GM12878 (cell line): ENCODE measurements at regions not wholly inside any gene's neighbourhood (a gene's known extent, or its start where the extent isn't known, plus 50 kb on each side); places are given as distances from the start of the nearest gene placed in this dataset.

ENCODE experiments used
- ATAC-seq: fragments of 200-7000 bp; cut with Tn5 transposase; 3 replicates; pipeline ENCODE4 v1.9.1; 2020; ENCODE audit warnings: mild to moderate bottlenecking, moderate library complexity
- BruUV-seq: library from RNA; stranded (reverse); fragments of 400-500 nt; replicated peaks from 2 replicates; lab custom pipeline; 2021; lab: Mats Ljungman, UMichigan
- CTCF ChIA-PET: fragments of 300-600 bp; sonication (Branson Sonifier 250); formaldehyde crosslinking; extraction: SDS; loops from one replicate; lab custom pipeline; 2021; ENCODE audit warnings: inconsistent platforms; lab: Yijun Ruan, JAX
- POLR2A ChIA-PET: fragments of 350-600 bp; formaldehyde crosslinking; extraction: SDS; loops from one replicate; lab custom pipeline; 2021; ENCODE audit warnings: inconsistent platforms; lab: Charles Lee
- RAD21 ChIA-PET: fragments of 300-600 bp; sonication (Branson Sonifier 250); formaldehyde crosslinking; loops from one replicate; lab custom pipeline; 2023; ENCODE audit warnings: antibody characterized with exemption; ENCODE audit not compliant: unreplicated experiment; lab: Charles Lee
- SMC1A ChIA-PET: fragments of 300-600 bp; sonication (Branson Sonifier 250); formaldehyde crosslinking; loops from one replicate; lab custom pipeline; 2023; ENCODE audit not compliant: unreplicated experiment, uncharacterized antibody; lab: Charles Lee
- DNase-seq: peaks from one replicate; pipeline ENCODE4 v3.0.0-alpha.2; 2011; ENCODE audit warnings: low read depth, low spot score
- FAIRE-seq: peaks from 3 replicates; lab custom pipeline; 2011; peaks lifted over from hg19 to GRCh38; lab: Jason Lieb, UNC
- H2AFZ ChIP-seq: 2 replicates; pipeline ENCODE4 v1.6.0; 2011; ENCODE audit warnings: low read depth, low read length, control low read depth; ENCODE audit not compliant: control insufficient read depth
- H3K27ac ChIP-seq: 2 replicates; pipeline ENCODE4 v1.5.1; 2011; ENCODE audit warnings: control low read depth; ENCODE audit not compliant: control insufficient read depth, insufficient read depth
- H3K27me3 ChIP-seq, 2 experiments: replicated peaks in 1 of 2; 2 replicates each; pipeline versions ENCODE4 v1.6.0 to v1.6.1; 2011; ENCODE audit warnings: low read length in 1 of 2; ENCODE audit not compliant: control insufficient read depth in 2 of 2, insufficient read depth in 2 of 2
- H3K36me3 ChIP-seq, 2 experiments: 2 replicates each; pipeline ENCODE4 v1.5.1; 2011; ENCODE audit warnings: low read length in 1 of 2; ENCODE audit not compliant: control insufficient read depth in 2 of 2, insufficient read depth in 2 of 2
- H3K4me1 ChIP-seq: 2 replicates; pipeline ENCODE4 v1.6.1; 2011; ENCODE audit warnings: mild to moderate bottlenecking, low read length, moderate library complexity, mixed read lengths; ENCODE audit not compliant: control insufficient read depth, insufficient read depth
- H3K4me2 ChIP-seq: 2 replicates; pipeline ENCODE4 v1.6.0; 2011; ENCODE audit warnings: control low read depth; ENCODE audit not compliant: control insufficient read depth, insufficient read depth
- H3K4me3 ChIP-seq: fragments of 200-600 bp; sonication (generic); 2 replicates; pipeline ENCODE4 v1.5.1; 2016
- H3K79me2 ChIP-seq: 2 replicates; pipeline ENCODE4 v1.6.0; 2011; ENCODE audit warnings: low read length; ENCODE audit not compliant: control insufficient read depth, insufficient read depth
- H3K9ac ChIP-seq: 2 replicates; pipeline ENCODE4 v1.8.0; 2011; ENCODE audit warnings: low read length, control low read depth, mixed read lengths; ENCODE audit not compliant: control insufficient read depth, insufficient read depth
- H3K9me3 ChIP-seq: replicated peaks from 3 replicates; pipeline ENCODE4 v1.5.1; 2011; ENCODE audit warnings: mild to moderate bottlenecking, low read length; ENCODE audit not compliant: control insufficient read depth, insufficient read depth
- H4K20me1 ChIP-seq: 2 replicates; pipeline ENCODE4 v1.6.0; 2011; ENCODE audit not compliant: control insufficient read depth, insufficient read depth
- BMI1 ChIP-seq: fragments of 450-650 bp; IDR thresholded peaks from 2 replicates; pipeline ENCODE4 v1.6.1; 2016; ENCODE audit warnings: mild to moderate bottlenecking, moderate library complexity, borderline replicate concordance
- IKZF1 ChIP-seq: fragments of 450-650 bp; conservative IDR thresholded peaks from 2 replicates; pipeline ENCODE4 v1.6.1; 2017; ENCODE audit warnings: antibody characterized with exemption, mild to moderate bottlenecking
- IKZF2 ChIP-seq, 2 experiments: fragments of 450-650 bp; IDR thresholded peaks; 2 replicates each; pipeline ENCODE4 v1.6.1; 2017; ENCODE audit warnings: mild to moderate bottlenecking in 2 of 2, moderate library complexity in 2 of 2
- JUND ChIP-seq: IDR thresholded peaks from 2 replicates; pipeline ENCODE4 v1.6.1; 2012; ENCODE audit warnings: low read depth, mild to moderate bottlenecking, low read length, improper control_type of control experiment, moderate library complexity
- KDM1A ChIP-seq: fragments of 200-600 bp; sonication (generic); IDR thresholded peaks from 2 replicates; pipeline ENCODE4 v1.6.1; 2016; ENCODE audit warnings: borderline replicate concordance
- MXI1 ChIP-seq: fragments of 150-350 bp; IDR thresholded peaks from 2 replicates; pipeline ENCODE4 v1.6.1; 2011; ENCODE audit warnings: low read depth, mild to moderate bottlenecking, inconsistent platforms, low read length, improper control_type of control experiment
- NRF1 ChIP-seq: conservative IDR thresholded peaks from 2 replicates; pipeline ENCODE4 v1.6.1; 2011; ENCODE audit warnings: mild to moderate bottlenecking, low read depth, low read length, improper control_type of control experiment
- POLR2AphosphoS2 ChIP-seq: IDR thresholded peaks from 2 replicates; pipeline ENCODE4 v1.6.1; 2011; ENCODE audit warnings: low read depth, mild to moderate bottlenecking, low read length, improper control_type of control experiment, moderate library complexity
- POU2F2 ChIP-seq: IDR thresholded peaks from 3 replicates; pipeline ENCODE4 v1.6.1; 2011; ENCODE audit warnings: low read depth, mild to moderate bottlenecking, low read length, borderline replicate concordance
- RELA ChIP-seq: fragments of 450-650 bp; IDR thresholded peaks from 2 replicates; pipeline ENCODE4 v1.8.0; 2014; ENCODE audit warnings: borderline replicate concordance; ENCODE audit not compliant: partially characterized antibody
- SRF ChIP-seq, 2 experiments: IDR thresholded peaks; 2 replicates each; pipeline ENCODE4 v1.6.1; 2011; ENCODE audit warnings: low read depth in 2 of 2, low read length in 2 of 2, mild to moderate bottlenecking in 1 of 2, moderate library complexity in 1 of 2
- TCF3 ChIP-seq: IDR thresholded peaks from 2 replicates; pipeline ENCODE4 v1.6.1; 2012; ENCODE audit warnings: low read depth, mild to moderate bottlenecking, low read length, borderline replicate concordance; ENCODE audit not compliant: insufficient read depth
- USF1 ChIP-seq: IDR thresholded peaks from 2 replicates; pipeline ENCODE4 v1.6.1; 2011; ENCODE audit warnings: borderline replicate concordance, low read depth, mild to moderate bottlenecking, moderate library complexity, mixed read lengths, low read length; ENCODE audit not compliant: insufficient read depth; ENCODE audit errors: extremely low read length
- ZBTB11 ChIP-seq: fragments of 450-650 bp; formaldehyde crosslinking; IDR thresholded peaks from 2 replicates; pipeline ENCODE4 v1.5.0; 2022; ENCODE audit warnings: mild to moderate bottlenecking, missing genetic modification characterization
- ZBTB4 ChIP-seq: fragments of 450-650 bp; formaldehyde crosslinking; IDR thresholded peaks from 2 replicates; pipeline ENCODE4 v1.4.0; 2022; ENCODE audit warnings: mild to moderate bottlenecking, moderate library complexity
- WGBS: methylation state at CpG from one replicate; pipeline ENCODE4 v1.1.6; 2016; ENCODE audit warnings: low lambda C conversion rate; ENCODE audit not compliant: insufficient replicate concordance, insufficient coverage; ENCODE audit errors: missing lambda C conversion rate; 5-methylcytosine and 5-hydroxymethylcytosine counted together
- in situ Hi-C: fragments of 300-500 bp; cut with MboI; formaldehyde crosslinking; loops from 9 replicates; pipeline ENCODE4 v1.14.3; 2018; ENCODE audit warnings: mixed read lengths
- intact Hi-C: fragments of 100-400 bp; cut with micrococcal nuclease; formaldehyde crosslinking; loops from one replicate; pipeline ENCODE4 v1.14.2; 2022; ENCODE audit not compliant: unreplicated experiment

- Histone ChIP-seq H3K79me2 (no peaks in the 10 kb centered on the region), H3K9me3 (no peaks in the 10 kb centered on the region), H3K4me2 (no peak overlapping the region), H3K4me3 (no peak overlapping the region), H3K27me3 (no peaks in the 10 kb centered on the region), H3K36me3 (no peaks in the 10 kb centered on the region), H3K27ac (no peak overlapping the region), H3K4me1 (no peaks in the 10 kb centered on the region), H4K20me1 (no peaks in the 10 kb centered on the region), H2AFZ (no peak overlapping the region), H3K9ac (no peak overlapping the region)
- TF ChIP-seq POU2F2, result no peak
- no peak for TF ChIP-seq JUND
- TF ChIP-seq BMI1, result no peak
- TF ChIP-seq IKZF2 (IDR thresholded peaks at IDR 0.05), result no peak
- no peak for TF ChIP-seq ZBTB11 (CRISPR knock-in tag)
- no peak for TF ChIP-seq POLR2AphosphoS2
- TF ChIP-seq ZBTB4 (CRISPR knock-in tag), result no peak
- no peak for TF ChIP-seq NRF1
- TF ChIP-seq KDM1A, result no peak
- TF ChIP-seq RELA, result no peak
- TF ChIP-seq SRF (IDR thresholded peaks at IDR 0.05; ENCODE audit: low read depth in 2 of 2, low read length in 2 of 2), result no peak
- no peak for TF ChIP-seq IKZF1
- TF ChIP-seq MXI1, result no peak
- TF ChIP-seq TCF3, result no peak
- no peak for TF ChIP-seq USF1
- CTCF ChIA-PET, result no interaction called here
- no peak for FAIRE-seq
- in situ Hi-C loops, result no loop called here
- DNase-seq, result no peak
- SMC1A ChIA-PET, result interaction anchor here (0.5 kb wide), 1 partner anchor 116 kb away, joined by 4 read pairs; no protein-coding TSS in a partner anchor
- RAD21 ChIA-PET, result no interaction called here
- POLR2A ChIA-PET, result no interaction called here
- no peak for ATAC-seq
- intact Hi-C loops, result no loop called here
- no TSS peak for BruUV-seq
- 52% methylated on average over 3 of the region's 3 CpGs for WGBS
Observed at GRCh38 chr21:16421965-16422364, 692.2 kb downstream of the USP25 start.
